ENCODE measurements at regions not wholly inside any gene's neighbourhood (a gene's known extent, or its start where the extent isn't known, plus 50 kb on each side); places are given as distances from the start of the nearest gene placed in this dataset.

DNA sequence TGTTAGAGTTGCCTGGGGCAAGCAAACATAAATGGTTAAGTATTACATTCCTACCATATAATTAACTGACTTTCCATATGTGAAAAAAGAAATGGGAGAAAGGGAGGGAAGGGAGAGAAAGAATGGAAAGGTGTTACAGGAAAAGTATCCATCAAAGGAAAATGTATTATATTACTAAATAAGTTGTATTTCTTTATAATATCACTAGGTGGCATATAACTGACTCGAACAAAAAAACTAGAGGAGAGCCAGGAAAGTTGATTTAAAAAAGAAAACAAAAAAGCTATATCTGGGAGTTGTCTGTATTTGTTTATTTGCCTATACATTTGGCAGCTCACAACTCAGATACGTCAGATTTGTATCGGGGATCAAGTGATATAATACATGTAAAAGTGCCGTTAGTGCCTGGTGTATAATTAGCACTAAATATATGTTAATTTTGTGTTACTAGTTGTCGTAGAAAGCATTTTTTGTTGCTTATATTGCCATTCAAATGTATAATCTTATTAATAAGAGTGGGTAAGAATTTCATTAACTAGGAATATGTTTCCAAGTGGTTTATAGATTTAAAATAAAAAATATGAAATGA is 59.6 kb upstream of the ADAMTS19 start:
- DNase-seq (ENCODE audit: low spot score), result no peak

DNA sequence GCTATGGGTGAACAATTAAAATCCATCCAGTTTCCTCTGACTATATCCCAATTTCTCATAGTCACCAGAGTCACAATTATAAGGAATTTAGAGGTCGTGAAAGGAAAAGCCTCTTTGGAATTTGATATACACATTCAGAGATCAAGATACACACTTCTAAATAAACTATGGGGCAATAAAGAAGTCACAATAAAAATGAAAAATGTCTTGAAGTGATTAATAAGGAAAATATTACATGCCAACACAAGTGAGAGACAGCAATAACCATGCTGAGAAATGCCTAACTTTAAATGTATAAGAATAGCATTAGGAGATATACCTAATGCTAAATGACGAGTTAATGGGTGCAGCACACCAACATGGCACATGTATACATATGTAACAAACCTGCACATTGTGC is 54.9 kb upstream of the ADAMTS19 start:
- DNase-seq (ENCODE audit: low spot score), result no peak

DNA sequence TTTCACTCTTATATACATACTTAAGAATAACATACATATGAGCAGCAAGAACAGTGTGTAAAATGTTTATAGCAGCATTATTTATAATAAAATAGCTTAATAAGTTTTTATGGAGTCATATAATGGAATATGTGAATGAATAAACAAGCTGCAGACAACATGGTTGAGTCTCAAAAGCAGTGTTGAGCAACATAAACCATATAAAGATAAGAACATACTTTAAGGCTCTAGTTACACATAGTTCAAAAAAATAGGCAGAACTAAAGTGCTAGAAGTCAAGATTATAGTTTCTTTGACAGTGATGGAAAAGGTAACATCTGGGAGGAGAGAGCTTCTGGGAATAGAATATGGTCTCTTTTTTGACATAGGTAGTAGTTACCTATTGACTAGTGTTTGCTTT is 53.7 kb upstream of the ADAMTS19 start:
- no peak for DNase-seq (ENCODE audit: low spot score)

Measured in A172 (cell line).